ENCODE measurements at regions not wholly inside any gene's neighbourhood (a gene's known extent, or its start where the extent isn't known, plus 50 kb on each side); places are given as distances from the start of the nearest gene placed in this dataset.
A peak's percentile ranks its signal among the peaks of the same experiment; 100 is the strongest.

DNA sequence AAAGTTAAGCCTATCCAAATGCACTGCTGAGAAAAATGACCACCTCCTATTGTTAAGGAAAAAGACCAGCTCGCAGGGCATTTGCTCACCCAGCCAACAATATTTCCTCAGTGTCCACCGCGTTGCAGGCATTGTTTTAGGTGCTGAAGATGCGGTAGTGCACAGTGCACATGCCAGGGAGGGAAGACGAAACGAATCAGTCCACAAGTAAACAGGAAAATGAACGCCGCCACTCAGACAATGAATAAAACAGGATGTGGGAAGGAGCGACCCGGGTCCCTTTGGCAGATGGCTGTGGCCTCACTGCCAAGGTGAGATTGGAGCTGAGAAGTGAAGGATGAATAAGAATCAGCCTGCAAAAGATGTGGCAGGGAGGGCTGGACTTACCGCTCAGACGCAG lies 249.2 kb downstream of the FOXL1 start:
- TF ChIP-seq FOXP2 (optimal IDR thresholded peaks at IDR 0.05; ENCODE audit: borderline replicate concordance, extremely low read depth, extremely low read length, insufficient read depth) (peak; percentile 23), TAF1 (IDR thresholded peaks at IDR 0.05; ENCODE audit: borderline replicate concordance, insufficient read depth, low read length) (no peak)
- TF ChIP-seq, protein P1, sequence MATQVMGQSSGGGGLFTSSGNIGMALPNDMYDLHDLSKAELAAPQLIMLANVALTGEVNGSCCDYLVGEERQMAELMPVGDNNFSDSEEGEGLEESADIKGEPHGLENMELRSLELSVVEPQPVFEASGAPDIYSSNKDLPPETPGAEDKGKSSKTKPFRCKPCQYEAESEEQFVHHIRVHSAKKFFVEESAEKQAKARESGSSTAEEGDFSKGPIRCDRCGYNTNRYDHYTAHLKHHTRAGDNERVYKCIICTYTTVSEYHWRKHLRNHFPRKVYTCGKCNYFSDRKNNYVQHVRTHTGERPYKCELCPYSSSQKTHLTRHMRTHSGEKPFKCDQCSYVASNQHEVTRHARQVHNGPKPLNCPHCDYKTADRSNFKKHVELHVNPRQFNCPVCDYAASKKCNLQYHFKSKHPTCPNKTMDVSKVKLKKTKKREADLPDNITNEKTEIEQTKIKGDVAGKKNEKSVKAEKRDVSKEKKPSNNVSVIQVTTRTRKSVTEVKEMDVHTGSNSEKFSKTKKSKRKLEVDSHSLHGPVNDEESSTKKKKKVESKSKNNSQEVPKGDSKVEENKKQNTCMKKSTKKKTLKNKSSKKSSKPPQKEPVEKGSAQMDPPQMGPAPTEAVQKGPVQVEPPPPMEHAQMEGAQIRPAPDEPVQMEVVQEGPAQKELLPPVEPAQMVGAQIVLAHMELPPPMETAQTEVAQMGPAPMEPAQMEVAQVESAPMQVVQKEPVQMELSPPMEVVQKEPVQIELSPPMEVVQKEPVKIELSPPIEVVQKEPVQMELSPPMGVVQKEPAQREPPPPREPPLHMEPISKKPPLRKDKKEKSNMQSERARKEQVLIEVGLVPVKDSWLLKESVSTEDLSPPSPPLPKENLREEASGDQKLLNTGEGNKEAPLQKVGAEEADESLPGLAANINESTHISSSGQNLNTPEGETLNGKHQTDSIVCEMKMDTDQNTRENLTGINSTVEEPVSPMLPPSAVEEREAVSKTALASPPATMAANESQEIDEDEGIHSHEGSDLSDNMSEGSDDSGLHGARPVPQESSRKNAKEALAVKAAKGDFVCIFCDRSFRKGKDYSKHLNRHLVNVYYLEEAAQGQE (IDR thresholded peaks at IDR 0.05; ENCODE audit: insufficient read depth in 1 of 2, low read depth in 2 of 2, low read length in 2 of 2), result no peak

DNA sequence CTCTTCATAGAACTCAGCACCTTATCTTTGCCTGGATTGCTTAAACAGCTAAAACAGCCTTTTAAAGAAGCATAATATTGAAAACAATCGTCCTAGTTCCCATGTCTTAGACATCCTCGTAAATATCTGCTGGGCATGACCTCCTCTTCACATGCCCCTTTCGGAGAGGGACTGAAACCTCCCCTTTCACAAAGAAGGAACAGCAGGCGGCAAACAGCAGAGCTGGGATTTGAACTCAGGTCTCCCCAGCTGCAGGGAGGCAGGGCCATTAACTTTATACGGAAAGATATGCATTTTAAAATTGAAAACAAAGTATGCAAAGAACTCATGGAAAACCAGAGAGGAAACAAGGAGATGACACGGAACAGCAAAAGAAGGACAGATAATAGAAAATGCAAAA lies 249.9 kb downstream of the FOXL1 start:
- TF ChIP-seq POLR2AphosphoS5 (IDR thresholded peaks at IDR 0.05; ENCODE audit: low read depth, low read length), result no peak
- TF ChIP-seq, protein P1 (IDR thresholded peaks at IDR 0.05; ENCODE audit: insufficient read depth in 1 of 2, low read depth in 2 of 2, low read length in 2 of 2), result no peak

DNA sequence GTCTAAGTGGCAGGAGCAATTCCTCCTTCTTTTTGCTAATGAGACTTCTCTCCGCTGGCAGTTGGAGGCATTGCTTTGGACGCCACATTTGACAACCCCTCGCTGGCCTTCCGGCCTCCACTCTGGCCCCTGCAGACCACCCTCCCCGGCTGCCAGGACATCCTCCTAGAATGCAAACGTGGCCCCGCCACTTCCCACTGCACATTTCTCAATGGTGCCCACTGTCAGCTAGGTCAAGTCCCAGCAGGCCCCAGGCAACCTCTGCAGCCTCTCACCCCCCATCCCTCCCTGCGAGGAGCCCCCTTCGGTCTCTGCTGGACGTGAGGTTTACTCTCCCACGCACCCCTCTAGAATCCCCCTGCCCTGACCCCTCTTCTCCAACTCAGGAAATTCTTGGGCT lies 250.3 kb downstream of the FOXL1 start:
- no peak for TF ChIP-seq FOXP2 (optimal IDR thresholded peaks at IDR 0.05; ENCODE audit: borderline replicate concordance, extremely low read depth, extremely low read length, insufficient read depth)
- TF ChIP-seq POLR2AphosphoS5 (IDR thresholded peaks at IDR 0.05; ENCODE audit: low read depth, low read length), result no peak
- TF ChIP-seq, protein P1 (IDR thresholded peaks at IDR 0.05; ENCODE audit: insufficient read depth in 1 of 2, low read depth in 2 of 2, low read length in 2 of 2), result no peak
- no peak for TF ChIP-seq TAF1 (IDR thresholded peaks at IDR 0.05; ENCODE audit: borderline replicate concordance, insufficient read depth, low read length)
- TF ChIP-seq SIN3A (IDR thresholded peaks at IDR 0.05; ENCODE audit: borderline replicate concordance, insufficient read depth, low read length), result no peak

DNA sequence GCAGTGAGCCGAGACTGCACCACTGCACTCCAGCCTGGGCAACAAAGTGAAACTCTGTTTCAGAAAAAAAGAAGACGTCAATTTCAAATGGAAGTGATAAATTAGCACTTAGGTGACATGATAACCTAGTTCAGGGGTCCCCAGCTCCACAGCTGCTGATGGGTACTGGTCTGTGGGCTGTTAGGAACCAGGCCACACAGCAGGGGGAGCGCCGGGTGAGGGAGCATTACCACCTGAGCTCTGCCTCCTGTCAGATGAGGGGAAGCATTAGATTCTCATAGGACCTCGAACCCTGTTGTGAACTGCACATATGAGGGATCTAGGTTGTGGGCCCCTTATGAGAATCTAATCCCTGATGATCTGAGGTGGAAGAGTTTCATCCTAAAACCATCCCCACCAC lies 253.0 kb downstream of the FOXL1 start:
- TF ChIP-seq SIN3A (IDR thresholded peaks at IDR 0.05; ENCODE audit: borderline replicate concordance, insufficient read depth, low read length), result no peak
- TF ChIP-seq POLR2AphosphoS5 (IDR thresholded peaks at IDR 0.05; ENCODE audit: low read depth, low read length), result no peak
- TF ChIP-seq, protein P1 (IDR thresholded peaks at IDR 0.05; ENCODE audit: insufficient read depth in 1 of 2, low read depth in 2 of 2, low read length in 2 of 2), result no peak
- no peak for TF ChIP-seq TAF1 (IDR thresholded peaks at IDR 0.05; ENCODE audit: borderline replicate concordance, insufficient read depth, low read length)
- no peak for TF ChIP-seq FOXP2 (optimal IDR thresholded peaks at IDR 0.05; ENCODE audit: borderline replicate concordance, extremely low read depth, extremely low read length, insufficient read depth)

- TF ChIP-seq TAF1 (IDR thresholded peaks at IDR 0.05; ENCODE audit: borderline replicate concordance, insufficient read depth, low read length) (no peak), POLR2AphosphoS5 (IDR thresholded peaks at IDR 0.05; ENCODE audit: low read depth, low read length) (no peak), FOXP2 (optimal IDR thresholded peaks at IDR 0.05; ENCODE audit: borderline replicate concordance, extremely low read depth, extremely low read length, insufficient read depth) (no peak), SIN3A (IDR thresholded peaks at IDR 0.05; ENCODE audit: borderline replicate concordance, insufficient read depth, low read length) (no peak)
- TF ChIP-seq, protein P1 (IDR thresholded peaks at IDR 0.05; ENCODE audit: insufficient read depth in 1 of 2, low read depth in 2 of 2, low read length in 2 of 2), result no peak
Measured at GRCh38 chr16:86833136-86833535, 254.8 kb downstream of the FOXL1 start.
